Stomach (tissue), 8 donors: ENCODE measurements at regions not wholly inside any gene's neighbourhood (a gene's known extent, or its start where the extent isn't known, plus 50 kb on each side); places are given as distances from the start of the nearest gene placed in this dataset.
A peak's percentile ranks its signal among the peaks of the same experiment; 100 is the strongest.
"Not testable (repeated sequence)": the region's sequence is repeated elsewhere in the genome, so short reads cannot be mapped to it uniquely, and the experiment has no call there.

ENCODE experiments used
- DNase-seq, 2 donors: peaks; one replicate each; pipeline versions ENCODE4 v3.0.0 to v3.0.0-alpha.2; 2013 to 2019
- H3K27ac ChIP-seq, 5 donors: fragments of 200-600 bp in 4 of 5; sonication (generic) in 4 of 5; one replicate each; pipeline ENCODE4 v1.5.1; 2013 to 2019; ENCODE audit warnings: mild to moderate bottlenecking in 1 of 5, moderate library complexity in 1 of 5
- H3K27me3 ChIP-seq, 3 donors: fragments of 200-600 bp; sonication (generic); one replicate each; pipeline ENCODE4 v1.5.1; 2017 to 2019; ENCODE audit warnings: mixed run types in 1 of 3
- H3K36me3 ChIP-seq, 4 donors: fragments of 200-600 bp; sonication (generic); 1 replicate in 3 of 4; 2 replicates in 1 of 4; pipeline ENCODE4 v1.5.1; 2016 to 2019
- H3K4me1 ChIP-seq, 4 donors: fragments of 200-600 bp; sonication (generic); one replicate each; pipeline ENCODE4 v1.5.1; 2016 to 2019
- H3K4me3 ChIP-seq, 4 donors: fragments of 200-600 bp; sonication (generic) in 3 of 4; one replicate each; pipeline ENCODE4 v1.5.1; 2016 to 2019; ENCODE audit warnings: mild to moderate bottlenecking in 1 of 4
- H3K9me3 ChIP-seq, 4 donors: fragments of 200-600 bp; sonication (generic); one replicate each; pipeline ENCODE4 v1.5.1; 2016 to 2019
- EP300 ChIP-seq: sonication (generic); formaldehyde crosslinking; IDR thresholded peaks from one replicate; pipeline ENCODE4 v1.6.1; 2017; ENCODE audit warnings: antibody characterized with exemption
- POLR2A ChIP-seq, 4 donors: fragments of 450-650 bp; IDR thresholded peaks; one replicate each; pipeline ENCODE4 v1.6.1; 2016; ENCODE audit warnings: antibody characterized with exemption in 4 of 4, control low read depth in 2 of 4, mild to moderate bottlenecking in 1 of 4, moderate library complexity in 1 of 4
- POLR2AphosphoS5 ChIP-seq, 3 donors: sonication (generic); formaldehyde crosslinking; IDR thresholded peaks; one replicate each; pipeline ENCODE4 v1.6.1; 2016; ENCODE audit warnings: antibody characterized with exemption in 3 of 3
- WGBS, 5 donors: extraction: QIAGEN DNeasy Blood & Tissue Kit in 3 of 5; methylation state at CpG; one replicate each; pipeline versions ENCODE4 v1.1.5 to v1.1.7; 2013 to 2018; 5-methylcytosine and 5-hydroxymethylcytosine counted together
- intact Hi-C: fragments of 100-400 bp; cut with DNase I; formaldehyde crosslinking; loops from one replicate; pipeline ENCODE4 v1.15.1; 2023; ENCODE audit warnings: low total_unique reads
- TF ChIP-seq, protein P1 (sequence below), 7 experiments: fragments of 450-650 bp in 4 of 7; fragments of 200-600 bp in 3 of 7; sonication (generic) in 3 of 7; IDR thresholded peaks; one replicate each; pipeline ENCODE4 v1.5.1; 2016 to 2019; ENCODE audit warnings: antibody characterized with exemption in 7 of 7, control low read depth in 2 of 7, mild to moderate bottlenecking in 1 of 7
- donor health status: healthy with polysubstance abuse.
- donor health status: Bipolar disorder and iron deficiency.
- donor health status: healthy.

DNA sequence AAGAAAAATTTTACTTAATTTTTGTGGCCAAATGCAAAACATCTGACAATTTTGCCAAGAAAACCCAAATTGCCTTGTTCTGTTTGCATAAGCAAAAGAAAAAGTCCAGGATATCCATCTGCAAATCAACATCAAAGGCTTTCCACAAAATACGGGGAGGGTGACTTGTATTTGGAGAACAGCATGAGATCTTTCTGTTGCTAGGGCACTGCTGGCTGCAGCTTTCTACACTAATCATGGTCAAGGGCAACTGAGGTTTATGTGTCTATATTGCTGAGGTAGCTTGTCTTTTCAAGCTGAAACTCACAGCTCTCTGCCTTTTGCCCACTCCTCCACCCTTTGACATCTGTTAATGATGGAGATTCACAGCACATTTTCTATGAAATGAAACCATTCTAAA lies 389.1 kb downstream of the NKX6-1 start:
- H3K9me3 ChIP-seq: peaks cover 0 to 14% (median 4%) of the 10 kb centered on the region in 4 donors
- 22 to 36% (median 31%) methylated on average over 1 of the region's 1 CpG for WGBS, 5 donors
- H3K36me3 ChIP-seq: no peaks in the 10 kb centered on the region
- no peaks in the 10 kb centered on the region for H3K27me3 ChIP-seq
- no peak for TF ChIP-seq POLR2A (IDR thresholded peaks at IDR 0.05)
- TF ChIP-seq, protein P1, sequence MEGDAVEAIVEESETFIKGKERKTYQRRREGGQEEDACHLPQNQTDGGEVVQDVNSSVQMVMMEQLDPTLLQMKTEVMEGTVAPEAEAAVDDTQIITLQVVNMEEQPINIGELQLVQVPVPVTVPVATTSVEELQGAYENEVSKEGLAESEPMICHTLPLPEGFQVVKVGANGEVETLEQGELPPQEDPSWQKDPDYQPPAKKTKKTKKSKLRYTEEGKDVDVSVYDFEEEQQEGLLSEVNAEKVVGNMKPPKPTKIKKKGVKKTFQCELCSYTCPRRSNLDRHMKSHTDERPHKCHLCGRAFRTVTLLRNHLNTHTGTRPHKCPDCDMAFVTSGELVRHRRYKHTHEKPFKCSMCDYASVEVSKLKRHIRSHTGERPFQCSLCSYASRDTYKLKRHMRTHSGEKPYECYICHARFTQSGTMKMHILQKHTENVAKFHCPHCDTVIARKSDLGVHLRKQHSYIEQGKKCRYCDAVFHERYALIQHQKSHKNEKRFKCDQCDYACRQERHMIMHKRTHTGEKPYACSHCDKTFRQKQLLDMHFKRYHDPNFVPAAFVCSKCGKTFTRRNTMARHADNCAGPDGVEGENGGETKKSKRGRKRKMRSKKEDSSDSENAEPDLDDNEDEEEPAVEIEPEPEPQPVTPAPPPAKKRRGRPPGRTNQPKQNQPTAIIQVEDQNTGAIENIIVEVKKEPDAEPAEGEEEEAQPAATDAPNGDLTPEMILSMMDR (IDR thresholded peaks at IDR 0.05): no peak
- no peak for TF ChIP-seq EP300
- TF ChIP-seq POLR2AphosphoS5 (IDR thresholded peaks at IDR 0.05): no peak
- peak in 1 of 2 donors; percentile 30 for DNase-seq
- no peak overlapping the region for H3K27ac ChIP-seq
- no peaks in the 10 kb centered on the region for H3K4me1 ChIP-seq
- H3K4me3 ChIP-seq: no peak overlapping the region
- intact Hi-C loops: no loop called here

DNA sequence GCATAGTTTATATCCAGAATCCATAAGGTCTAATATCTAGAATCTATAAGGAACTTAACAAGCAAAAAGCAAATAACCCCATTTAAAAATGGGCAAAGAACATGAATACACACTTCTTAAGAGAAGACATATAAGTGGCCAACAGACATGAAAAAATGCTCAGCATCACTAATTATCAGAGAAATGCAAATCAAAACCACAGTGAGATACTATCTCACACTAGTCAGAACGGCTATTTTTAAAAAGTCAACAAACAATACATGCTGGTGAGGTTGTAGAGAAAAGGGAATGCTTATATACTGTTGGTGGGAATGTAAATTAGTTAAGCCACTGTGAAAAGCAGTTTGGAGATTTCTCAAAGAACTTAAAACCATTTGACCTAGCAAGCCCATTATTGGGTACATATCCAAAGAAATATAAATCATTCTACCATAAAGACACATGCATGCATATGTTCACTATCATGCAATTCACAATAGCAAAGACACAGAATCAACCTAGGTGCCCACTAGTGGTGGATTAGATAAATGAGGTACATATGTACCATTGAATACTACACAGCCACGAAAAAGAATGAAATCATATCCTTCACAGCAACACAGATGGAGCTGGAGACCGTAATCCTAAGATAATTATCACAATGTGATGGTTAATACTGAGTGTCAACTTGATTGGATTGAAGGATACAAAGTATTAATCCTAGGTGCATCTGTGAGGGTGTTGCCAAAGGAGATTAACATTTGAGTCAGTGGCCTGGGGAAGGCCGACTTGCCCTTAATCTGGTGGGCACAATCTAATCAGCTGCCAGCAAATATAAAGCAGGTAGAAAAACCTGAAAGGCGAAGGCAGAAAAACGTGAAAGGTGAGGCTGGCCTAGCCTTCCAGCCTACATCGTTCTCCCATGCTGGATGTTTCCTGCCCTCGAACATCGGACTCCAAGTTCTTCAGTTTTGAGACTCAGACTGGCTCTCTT lies 397.2 kb downstream of the NKX6-1 start:
- H3K9me3 ChIP-seq, H3K4me1 ChIP-seq, H3K4me3 ChIP-seq, H3K27me3 ChIP-seq, H3K36me3 ChIP-seq, H3K27ac ChIP-seq, intact Hi-C loops, DNase-seq: not testable (repeated sequence)
- WGBS, 5 donors: 65 to 82% (median 77%) methylated on average over 9 of the region's 9 CpGs

DNA sequence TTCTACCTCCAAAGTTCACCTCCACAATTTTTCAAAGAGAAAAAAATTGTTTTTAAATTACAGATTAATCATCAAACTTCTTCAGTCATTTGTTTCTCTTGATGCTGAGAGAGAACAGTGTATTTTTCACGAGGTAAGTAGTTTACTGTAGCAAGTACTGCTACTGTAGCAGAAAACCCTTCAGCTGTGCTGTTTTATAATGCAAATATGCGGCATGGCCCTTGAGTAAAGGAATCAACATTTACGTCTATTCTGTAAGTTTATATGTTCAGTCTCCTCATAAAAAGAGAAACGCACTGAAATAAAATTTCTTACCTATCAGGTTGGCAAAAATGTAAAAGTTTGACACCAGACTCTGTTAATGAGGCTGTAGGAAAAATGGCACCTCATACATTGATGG lies 399.0 kb downstream of the NKX6-1 start:
- Histone ChIP-seq H3K4me1 (no peaks in the 10 kb centered on the region), H3K27ac (no peak overlapping the region), H3K36me3 (no peaks in the 10 kb centered on the region), H3K9me3 (no peaks in the 10 kb centered on the region), H3K27me3 (no peaks in the 10 kb centered on the region), H3K4me3 (no peak overlapping the region)
- DNase-seq: no peak
- no peak for TF ChIP-seq POLR2AphosphoS5 (IDR thresholded peaks at IDR 0.05)
- no peak for TF ChIP-seq EP300
- intact Hi-C loops: no loop called here
- WGBS, 5 donors: 54 to 77% (median 62%) methylated on average over 4 of the region's 4 CpGs

DNA sequence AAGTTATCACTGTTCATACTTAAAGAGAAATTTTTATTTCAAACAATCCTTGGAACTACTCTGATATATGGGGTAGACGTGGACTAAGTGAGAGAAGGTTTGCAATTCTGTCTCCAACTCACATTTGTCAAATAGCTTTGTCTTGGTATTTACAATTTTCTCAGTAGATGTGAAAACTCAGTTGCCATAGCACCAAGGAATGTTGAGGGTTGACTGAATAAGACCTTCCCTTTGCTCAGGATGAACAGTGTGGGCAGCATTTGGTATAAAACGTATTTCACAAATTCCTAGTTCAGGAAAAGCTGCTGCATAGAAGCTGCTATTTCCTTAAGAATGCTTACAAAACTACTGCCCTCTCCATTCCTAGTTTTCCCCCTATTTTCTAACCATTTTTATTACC lies 399.5 kb downstream of the NKX6-1 start:
- no peak overlapping the region for H3K27ac ChIP-seq
- no peak for DNase-seq
- WGBS, 5 donors: 24 to 42% (median 33%) methylated on average over 2 of the region's 2 CpGs

DNA sequence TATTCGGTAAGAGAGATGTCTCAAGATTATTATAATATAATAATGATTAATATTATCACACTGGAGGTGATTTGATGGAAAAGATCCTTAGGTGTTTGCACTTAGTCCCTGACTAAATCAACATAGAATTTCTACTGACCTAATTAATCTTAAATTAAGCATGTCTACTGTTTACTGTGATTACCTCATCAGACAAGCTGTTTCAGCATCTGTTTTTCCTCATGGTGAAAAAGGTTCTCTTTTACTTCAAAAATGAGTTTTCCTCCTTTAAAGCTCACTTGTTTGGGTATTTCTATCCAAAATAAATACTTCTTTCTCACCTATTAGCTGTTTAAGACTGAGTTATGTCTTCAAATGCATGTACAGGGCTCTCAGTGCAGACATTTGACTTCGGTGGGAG lies 407.8 kb downstream of the NKX6-1 start:
- Histone ChIP-seq H3K27me3 (no peaks in the 10 kb centered on the region), H3K4me3 (no peak overlapping the region), H3K9me3 (no peaks in the 10 kb centered on the region), H3K36me3 (no peaks in the 10 kb centered on the region), H3K4me1 (no peaks in the 10 kb centered on the region), H3K27ac (no peak overlapping the region)
- intact Hi-C loops: no loop called here
- DNase-seq: no peak
- 30 to 59% (median 53%) methylated on average over 2 of the region's 2 CpGs for WGBS, 5 donors
- TF ChIP-seq POLR2A (IDR thresholded peaks at IDR 0.05) (no peak), EP300 (no peak), POLR2AphosphoS5 (IDR thresholded peaks at IDR 0.05) (no peak)

More for the DNA sequence above, 399.5 kb downstream of the NKX6-1 start:
- intact Hi-C loops: no loop called here
- H3K27me3 ChIP-seq: no peaks in the 10 kb centered on the region
- TF ChIP-seq POLR2A (IDR thresholded peaks at IDR 0.05) (no peak), EP300 (no peak), POLR2AphosphoS5 (IDR thresholded peaks at IDR 0.05) (no peak)
- TF ChIP-seq, protein P1 (IDR thresholded peaks at IDR 0.05): no peak
- no peaks in the 10 kb centered on the region for H3K36me3 ChIP-seq
- H3K4me1 ChIP-seq: no peaks in the 10 kb centered on the region
- H3K9me3 ChIP-seq: no peaks in the 10 kb centered on the region
- no peak overlapping the region for H3K4me3 ChIP-seq
